Fibroblast of pulmonary artery (primary cell): ENCODE measurements at regions not wholly inside any gene's neighbourhood (a gene's known extent, or its start where the extent isn't known, plus 50 kb on each side); places are given as distances from the start of the nearest gene placed in this dataset.

Source experiments
- DNase-seq: peaks from one replicate; pipeline ENCODE4 v3.0.0-alpha.2; 2010; ENCODE audit warnings: low read depth
- H3K4me3 ChIP-seq: replicated peaks from 2 replicates; pipeline ENCODE4 v1.5.1; 2011; ENCODE audit warnings: low read depth, mild to moderate bottlenecking, control low read depth, low read length, moderate library complexity
- CTCF ChIP-seq: IDR thresholded peaks from 2 replicates; pipeline ENCODE4 v1.5.1; 2011; ENCODE audit warnings: mild to moderate bottlenecking, control low read depth, low read length, inconsistent platforms; ENCODE audit errors: missing control alignments

- no peak overlapping the region for H3K4me3 ChIP-seq
- no peak for DNase-seq
- no peak for TF ChIP-seq CTCF
These were observed 54.8 kb downstream of the RTP5 start for GRCh38 chr2:241924069-241924908.

GRCh38 chr2:241924909-241925250, 55.4 kb downstream of the RTP5 start:
- H3K4me3 ChIP-seq, result no peak overlapping the region

GRCh38 chr2:241925277-241925676, 55.7 kb downstream of the RTP5 start:
- no peak for DNase-seq
- no peak for TF ChIP-seq CTCF
- H3K4me3 ChIP-seq, result no peak overlapping the region

More at GRCh38 chr2:241924909-241925250, 55.4 kb downstream of the RTP5 start:
- no peak for DNase-seq
- no peak for TF ChIP-seq CTCF

- H3K4me3 ChIP-seq, result no peak overlapping the region
- DNase-seq, result no peak
- no peak for TF ChIP-seq CTCF
These were observed 56.4 kb downstream of the RTP5 start for GRCh38 chr2:241925821-241926441.

- TF ChIP-seq CTCF, result no peak
- no peak overlapping the region for H3K4me3 ChIP-seq
- DNase-seq, result no peak
These were observed 57.2 kb downstream of the RTP5 start for GRCh38 chr2:241926541-241927311.

GRCh38 chr2:241929551-241930490, 60.3 kb downstream of the RTP5 start:
- no peak overlapping the region for H3K4me3 ChIP-seq

More at GRCh38 chr2:241929551-241930490, 60.3 kb downstream of the RTP5 start:
- no peak for TF ChIP-seq CTCF
- DNase-seq, result no peak
